B cell (primary cell): ENCODE measurements at regions not wholly inside any gene's neighbourhood (a gene's known extent, or its start where the extent isn't known, plus 50 kb on each side); places are given as distances from the start of the nearest gene placed in this dataset.

Experiments
- ATAC-seq: fragments of 200-7000 bp; cut with Tn5 transposase; one replicate; pipeline ENCODE4 v1.10.0; 2021; ENCODE audit warnings: low read depth, mild to moderate bottlenecking, moderate number of reproducible peaks, moderate library complexity
- CTCF ChIA-PET: fragments of 350-600 bp; sonication (Branson Sonifier 250); formaldehyde crosslinking; loops from one replicate; lab custom pipeline; 2021; ENCODE audit warnings: antibody characterized with exemption, inconsistent platforms; lab: Charles Lee
- POLR2A ChIA-PET: fragments of 350-600 bp; sonication (Branson Sonifier 250); formaldehyde crosslinking; loops from one replicate; lab custom pipeline; 2021; ENCODE audit warnings: antibody characterized with exemption; lab: Charles Lee
- DNase-seq: peaks from one replicate; pipeline ENCODE4 v3.0.0; 2013
- H2AFZ ChIP-seq: 2 replicates; pipeline ENCODE4 v1.6.1; 2012; ENCODE audit warnings: mild to moderate bottlenecking, low read depth, low read length; ENCODE audit not compliant: insufficient read depth, poor library complexity, severe bottlenecking
- H3K27ac ChIP-seq, 2 donors: 1 replicate in 1 of 2; 2 replicates in 1 of 2; pipeline ENCODE4 v1.5.1; 2012 to 2013; ENCODE audit warnings: low read length in 2 of 2, mild to moderate bottlenecking in 2 of 2, moderate library complexity in 1 of 2
- H3K27me3 ChIP-seq, 4 experiments: fragments of 200-600 bp in 1 of 4; sonication (generic) in 1 of 4; replicated peaks in 1 of 4; 1 replicate in 2 of 4; 2 replicates in 2 of 4; pipeline versions ENCODE4 v1.6.1 to v1.7.0; 2013 to 2016; ENCODE audit warnings: low read length in 3 of 4, mild to moderate bottlenecking in 2 of 4, mixed read lengths in 1 of 4, moderate library complexity in 1 of 4; ENCODE audit not compliant: insufficient read depth in 4 of 4, control insufficient read depth in 3 of 4; ENCODE audit errors: control extremely low read depth in 1 of 4
- H3K36me3 ChIP-seq, 2 experiments: replicated peaks in 1 of 2; 1 replicate in 1 of 2; 2 replicates in 1 of 2; pipeline versions ENCODE4 v1.6.1 to v1.7.1; 2013; ENCODE audit warnings: low read length in 1 of 2; ENCODE audit not compliant: insufficient read depth in 2 of 2, control insufficient read depth in 1 of 2; ENCODE audit errors: control extremely low read depth in 1 of 2, extremely low read depth in 1 of 2
- H3K4me1 ChIP-seq, 2 donors: fragments of 200-600 bp in 1 of 2; sonication (generic) in 1 of 2; 1 replicate in 1 of 2; 2 replicates in 1 of 2; pipeline versions ENCODE4 v1.5.1 to v1.6.1; 2013 to 2017; ENCODE audit warnings: low read length in 2 of 2; ENCODE audit not compliant: control insufficient read depth in 2 of 2, insufficient read depth in 2 of 2
- H3K4me2 ChIP-seq: replicated peaks from 2 replicates; pipeline ENCODE3; 2012; ENCODE audit warnings: mild to moderate bottlenecking, low read depth, low read length; ENCODE audit not compliant: poor library complexity, severe bottlenecking
- H3K4me3 ChIP-seq, 5 experiments: fragments of 200-600 bp in 1 of 5; sonication (generic) in 1 of 5; 1 replicate in 3 of 5; 2 replicates in 2 of 5; pipeline versions ENCODE4 v1.5.1 to v1.7.0; 2011 to 2016; ENCODE audit warnings: low read length in 4 of 5, mild to moderate bottlenecking in 4 of 5, low read depth in 2 of 5, control low read depth in 1 of 5, moderate library complexity in 1 of 5; ENCODE audit not compliant: insufficient read depth in 1 of 5; ENCODE audit errors: control extremely low read depth in 1 of 5, extremely low read depth in 1 of 5
- H3K79me2 ChIP-seq: fragments of 200-600 bp; sonication (generic); one replicate; pipeline ENCODE4 v1.6.0; 2016; ENCODE audit warnings: low read length; ENCODE audit not compliant: control insufficient read depth, insufficient read depth
- H3K9ac ChIP-seq: fragments of 200-600 bp; sonication (generic); 2 replicates; pipeline ENCODE4 v1.6.1; 2017; ENCODE audit warnings: mild to moderate bottlenecking, low read length, moderate library complexity
- H3K9me3 ChIP-seq, 3 donors: one replicate each; pipeline versions ENCODE4 v1.6.1 to v1.7.1; 2013; ENCODE audit warnings: low read length in 2 of 3; ENCODE audit not compliant: control insufficient read depth in 2 of 3, insufficient read depth in 1 of 3; ENCODE audit errors: control extremely low read depth in 1 of 3
- H4K20me1 ChIP-seq: 2 replicates; pipeline ENCODE4 v1.6.0; 2012; ENCODE audit warnings: mild to moderate bottlenecking, low read length; ENCODE audit not compliant: insufficient read depth, control insufficient read depth, poor library complexity, severe bottlenecking
- H3K27ac Mint-ChIP-seq: one replicate; pipeline ENCODE4 v1.8.0; 2021; ENCODE audit warnings: mixed read lengths
- H3K27me3 Mint-ChIP-seq: one replicate; pipeline ENCODE4 v1.8.0; 2021; ENCODE audit warnings: mixed read lengths
- H3K4me1 Mint-ChIP-seq: one replicate; pipeline ENCODE4 v1.8.0; 2021; ENCODE audit warnings: mixed read lengths
- H3K4me3 Mint-ChIP-seq: one replicate; pipeline ENCODE4 v1.8.0; 2021; ENCODE audit warnings: mixed read lengths
- H3K9me3 Mint-ChIP-seq: one replicate; pipeline ENCODE4 v1.8.0; 2022; ENCODE audit warnings: mixed read lengths; ENCODE audit not compliant: insufficient read depth
- CTCF ChIP-seq: fragments of 200-600 bp; IDR thresholded peaks from one replicate; pipeline ENCODE4 v1.8.0; 2022; ENCODE audit warnings: antibody characterized with exemption, mild to moderate bottlenecking
- EZH2 ChIP-seq: IDR thresholded peaks from 2 replicates; pipeline ENCODE4 v1.6.1; 2012; ENCODE audit warnings: borderline replicate concordance, low read depth, mild to moderate bottlenecking, moderate library complexity, low read length; ENCODE audit not compliant: insufficient read depth, poor library complexity, severe bottlenecking
- WGBS: methylation state at CpG from one replicate; pipeline ENCODE4 v1.1.5; 2013; ENCODE audit warnings: missing lambda C conversion rate; ENCODE audit not compliant: insufficient coverage; 5-methylcytosine and 5-hydroxymethylcytosine counted together
- intact Hi-C: fragments of 100-400 bp; cut with micrococcal nuclease; formaldehyde crosslinking; loops from one replicate; pipeline ENCODE4 v1.10.0; 2022

GRCh38 chr3:111480091-111480490 lies 61.9 kb upstream of the CD96 start:
- Histone ChIP-seq H3K9ac (no peak overlapping the region), H3K36me3 (no peaks in the 10 kb centered on the region), H3K4me3 (no peak overlapping the region), H3K79me2 (no peaks in the 10 kb centered on the region), H3K9me3 (no peaks in the 10 kb centered on the region), H4K20me1 (no peaks in the 10 kb centered on the region), H3K27me3 (peaks cover 0 to 2% (median 0%) of the 10 kb centered on the region in 4 experiments), H3K4me2 (no peak overlapping the region), H3K4me1 (no peaks in the 10 kb centered on the region), H3K27ac (no peak overlapping the region), H2AFZ (no peak overlapping the region)
- Mint-ChIP-seq H3K27ac (no peak overlapping the region), H3K4me3 (no peak overlapping the region), H3K27me3 (peaks cover 13% of the 10 kb centered on the region), H3K4me1 (no peaks in the 10 kb centered on the region), H3K9me3 (no peaks in the 10 kb centered on the region)
- TF ChIP-seq CTCF (no peak), EZH2 (no peak)
- ChIA-PET CTCF (no interaction called here), POLR2A (no interaction called here)
- ATAC-seq (no peak), DNase-seq (no peak)
- intact Hi-C loops = no loop called here
- no CpG with 5 or more reads among the region's 1 CpG for WGBS

- ChIA-PET POLR2A (no interaction called here), CTCF (no interaction called here)
- Histone ChIP-seq H3K4me3 (no peak overlapping the region), H3K27ac (no peak overlapping the region), H4K20me1 (no peaks in the 10 kb centered on the region), H3K4me1 (no peaks in the 10 kb centered on the region), H3K36me3 (no peaks in the 10 kb centered on the region), H3K27me3 (peaks cover 0 to 2% (median 0%) of the 10 kb centered on the region in 4 experiments), H3K4me2 (no peak overlapping the region), H2AFZ (no peak overlapping the region), H3K79me2 (no peaks in the 10 kb centered on the region), H3K9ac (no peak overlapping the region), H3K9me3 (no peaks in the 10 kb centered on the region)
- intact Hi-C loops = no loop called here
- Mint-ChIP-seq H3K4me3 (no peak overlapping the region), H3K27ac (no peak overlapping the region), H3K27me3 (peaks cover 13% of the 10 kb centered on the region), H3K4me1 (no peaks in the 10 kb centered on the region), H3K9me3 (no peaks in the 10 kb centered on the region)
- TF ChIP-seq CTCF (no peak), EZH2 (no peak)
- DNase-seq (no peak), ATAC-seq (no peak)
Measured at GRCh38 chr3:111481551-111481950, 60.4 kb upstream of the CD96 start.
